HG03039 (cell line): ENCODE measurements at regions not wholly inside any gene's neighbourhood (a gene's known extent, or its start where the extent isn't known, plus 50 kb on each side); places are given as distances from the start of the nearest gene placed in this dataset.

ENCODE experiments used
- ATAC-seq: cut with Tn5 transposase; IDR thresholded peaks from one replicate; pipeline ENCODE4 v1.9.1; 2021; ENCODE audit warnings: mild to moderate bottlenecking, moderate library complexity; ENCODE audit not compliant: unreplicated experiment

GRCh38 chr11:37699644-37700043 is 1101.6 kb upstream of the RAG2 start:
- ATAC-seq: no peak

- ATAC-seq: no peak
Observed at GRCh38 chr11:37695283-37695682, 1097.2 kb upstream of the RAG2 start.

GRCh38 chr11:37689951-37690350 is 1091.9 kb upstream of the RAG2 start:
- no peak for ATAC-seq

GRCh38 chr11:37688456-37688855 is 1090.4 kb upstream of the RAG2 start:
- ATAC-seq: no peak

- no peak for ATAC-seq
Observed at GRCh38 chr11:37687130-37687529, 1089.1 kb upstream of the RAG2 start.

GRCh38 chr11:37671321-37671720 is 1073.3 kb upstream of the RAG2 start:
- no peak for ATAC-seq

GRCh38 chr11:37666960-37667359 is 1068.9 kb upstream of the RAG2 start:
- ATAC-seq: no peak

GRCh38 chr11:37657645-37658044 is 1059.6 kb upstream of the RAG2 start:
- ATAC-seq: no peak

GRCh38 chr11:37647767-37648166 is 1049.7 kb upstream of the RAG2 start:
- no peak for ATAC-seq

GRCh38 chr11:37643968-37644367 is 1045.9 kb upstream of the RAG2 start:
- ATAC-seq: no peak

GRCh38 chr11:37642296-37642695 is 1044.3 kb upstream of the RAG2 start:
- no peak for ATAC-seq

GRCh38 chr11:37632748-37633147 is 1034.7 kb upstream of the RAG2 start:
- no peak for ATAC-seq

GRCh38 chr11:37630866-37631265 is 1032.8 kb upstream of the RAG2 start:
- ATAC-seq: no peak

GRCh38 chr11:37623778-37624177 is 1025.7 kb upstream of the RAG2 start:
- ATAC-seq: no peak

- ATAC-seq: no peak
Observed at GRCh38 chr11:37621662-37622061, 1023.6 kb upstream of the RAG2 start.

- no peak for ATAC-seq
Observed at GRCh38 chr11:37616291-37616690, 1018.3 kb upstream of the RAG2 start.

GRCh38 chr11:37613031-37613430 is 1015.0 kb upstream of the RAG2 start:
- ATAC-seq: no peak

- ATAC-seq: no peak
Observed at GRCh38 chr11:37612146-37612545, 1014.1 kb upstream of the RAG2 start.

- ATAC-seq: no peak
Observed at GRCh38 chr11:37605229-37605628, 1007.2 kb upstream of the RAG2 start.

GRCh38 chr11:37598381-37598780 is 1000.3 kb upstream of the RAG2 start:
- ATAC-seq: no peak

- ATAC-seq: no peak
Observed at GRCh38 chr11:37597776-37598175, 999.7 kb upstream of the RAG2 start.

GRCh38 chr11:37595845-37596244 is 997.8 kb upstream of the RAG2 start:
- no peak for ATAC-seq

- ATAC-seq: no peak
Observed at GRCh38 chr11:37574361-37574760, 976.3 kb upstream of the RAG2 start.
